ENCODE measurements at regions not wholly inside any gene's neighbourhood (a gene's known extent, or its start where the extent isn't known, plus 50 kb on each side); places are given as distances from the start of the nearest gene placed in this dataset.

DNA sequence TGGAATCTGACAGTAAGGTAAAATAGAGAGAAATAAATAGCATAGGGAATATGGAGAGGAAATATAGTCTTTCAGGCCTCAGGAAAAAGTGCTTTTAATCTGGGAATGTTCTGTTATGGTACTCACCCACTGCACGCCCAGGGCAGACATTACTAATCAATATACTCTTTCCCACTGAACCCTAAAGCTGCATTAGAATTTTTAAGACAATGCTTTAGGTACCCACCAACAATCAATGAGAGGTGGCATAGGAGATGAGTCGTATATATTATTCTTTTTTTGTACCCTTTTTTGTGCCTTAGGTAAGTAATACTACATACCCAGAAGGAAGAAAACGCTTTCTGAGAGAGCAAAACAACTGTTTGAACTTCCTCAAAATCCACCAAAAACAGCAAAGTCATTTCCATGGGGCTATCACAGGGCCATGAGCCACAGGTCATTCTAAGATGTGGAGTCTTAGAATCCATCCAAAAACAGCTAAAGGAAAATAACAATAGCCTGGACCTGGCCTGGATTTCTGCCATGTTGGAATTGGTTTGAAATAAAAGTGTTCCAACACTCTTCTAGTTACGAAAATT is 542.1 kb downstream of the XYLT1 start:
- Histone ChIP-seq H3K79me2 (ENCODE audit: low read length) (no peaks in the 10 kb centered on the region), H2AFZ (ENCODE audit: low read length) (no peak overlapping the region), H3K9me3 (replicated peaks; ENCODE audit: insufficient read depth, low read length) (no peaks in the 10 kb centered on the region), H3K9me2 (replicated peaks; ENCODE audit: insufficient read depth, low read length) (no peaks in the 10 kb centered on the region), H3K4me3 (ENCODE audit: low read length) (no peak overlapping the region), H3K4me2 (ENCODE audit: low read depth, low read length) (no peak overlapping the region), H3K36me3 (replicated peaks; ENCODE audit: insufficient read depth, low read length) (no peaks in the 10 kb centered on the region), H4K20me1 (ENCODE audit: insufficient read depth, low read length) (no peaks in the 10 kb centered on the region), H3K27ac (ENCODE audit: low read length) (no peak overlapping the region), H3K27me3 (replicated peaks; ENCODE audit: insufficient read depth, low read length) (no peaks in the 10 kb centered on the region), H3K9ac (ENCODE audit: low read length) (no peak overlapping the region), H3K4me1 (ENCODE audit: low read length) (no peaks in the 10 kb centered on the region), H3F3A (ENCODE audit: insufficient read depth, low read length) (no peaks in the 10 kb centered on the region)
- no peak for DNase-seq
- TF ChIP-seq EZH2phosphoT487 (IDR thresholded peaks at IDR 0.05; ENCODE audit: low read length), result no peak
- no peak for TF ChIP-seq CTCF (IDR thresholded peaks at IDR 0.05; ENCODE audit: low read length)
- TF ChIP-seq EZH2 (optimal IDR thresholded peaks at IDR 0.05; ENCODE audit: low read depth, low read length), result no peak

- no peaks in the 10 kb centered on the region for H3K9me3 ChIP-seq (replicated peaks; ENCODE audit: insufficient read depth, low read length)
Measured at GRCh38 chr16:16930309-16931000, 540.3 kb downstream of the XYLT1 start.

GRCh38 chr16:16933861-16934260 is 536.9 kb downstream of the XYLT1 start:
- H3K27me3 ChIP-seq (replicated peaks; ENCODE audit: insufficient read depth, low read length), result no peaks in the 10 kb centered on the region
- no peaks in the 10 kb centered on the region for H3K9me2 ChIP-seq (replicated peaks; ENCODE audit: insufficient read depth, low read length)
- no peak overlapping the region for H3K9ac ChIP-seq (ENCODE audit: low read length)
- H3K4me1 ChIP-seq (ENCODE audit: low read length), result no peaks in the 10 kb centered on the region
- no peak for DNase-seq
- no peaks in the 10 kb centered on the region for H3K36me3 ChIP-seq (replicated peaks; ENCODE audit: insufficient read depth, low read length)
- no peaks in the 10 kb centered on the region for H4K20me1 ChIP-seq (ENCODE audit: insufficient read depth, low read length)
- H3K4me3 ChIP-seq (ENCODE audit: low read length), result no peak overlapping the region
- H2AFZ ChIP-seq (ENCODE audit: low read length), result no peak overlapping the region
- no peak overlapping the region for H3K27ac ChIP-seq (ENCODE audit: low read length)
- H3K9me3 ChIP-seq (replicated peaks; ENCODE audit: insufficient read depth, low read length), result no peaks in the 10 kb centered on the region
- H3K79me2 ChIP-seq (ENCODE audit: low read length), result no peaks in the 10 kb centered on the region
- TF ChIP-seq EZH2phosphoT487 (IDR thresholded peaks at IDR 0.05; ENCODE audit: low read length), result no peak
- no peak for TF ChIP-seq CTCF (IDR thresholded peaks at IDR 0.05; ENCODE audit: low read length)
- no peak for TF ChIP-seq EZH2 (optimal IDR thresholded peaks at IDR 0.05; ENCODE audit: low read depth, low read length)
- H3F3A ChIP-seq (ENCODE audit: insufficient read depth, low read length), result no peaks in the 10 kb centered on the region
- no peak overlapping the region for H3K4me2 ChIP-seq (ENCODE audit: low read depth, low read length)

More at GRCh38 chr16:16930309-16931000, 540.3 kb downstream of the XYLT1 start:
- no peaks in the 10 kb centered on the region for H3K9me2 ChIP-seq (replicated peaks; ENCODE audit: insufficient read depth, low read length)
- no peaks in the 10 kb centered on the region for H4K20me1 ChIP-seq (ENCODE audit: insufficient read depth, low read length)
- TF ChIP-seq EZH2phosphoT487 (IDR thresholded peaks at IDR 0.05; ENCODE audit: low read length) (no peak), CTCF (IDR thresholded peaks at IDR 0.05; ENCODE audit: low read length) (no peak), EZH2 (optimal IDR thresholded peaks at IDR 0.05; ENCODE audit: low read depth, low read length) (no peak)
- DNase-seq, result no peak
- H3K4me2 ChIP-seq (ENCODE audit: low read depth, low read length), result no peak overlapping the region
- H3K36me3 ChIP-seq (replicated peaks; ENCODE audit: insufficient read depth, low read length), result no peaks in the 10 kb centered on the region
- no peaks in the 10 kb centered on the region for H3K79me2 ChIP-seq (ENCODE audit: low read length)
- no peaks in the 10 kb centered on the region for H3F3A ChIP-seq (ENCODE audit: insufficient read depth, low read length)
- no peaks in the 10 kb centered on the region for H3K27me3 ChIP-seq (replicated peaks; ENCODE audit: insufficient read depth, low read length)
- H3K9ac ChIP-seq (ENCODE audit: low read length), result no peak overlapping the region
- no peak overlapping the region for H2AFZ ChIP-seq (ENCODE audit: low read length)
- H3K27ac ChIP-seq (ENCODE audit: low read length), result no peak overlapping the region
- no peaks in the 10 kb centered on the region for H3K4me1 ChIP-seq (ENCODE audit: low read length)
- H3K4me3 ChIP-seq (ENCODE audit: low read length), result no peak overlapping the region
